HCT116 (cell line): ENCODE measurements at regions not wholly inside any gene's neighbourhood (a gene's known extent, or its start where the extent isn't known, plus 50 kb on each side); places are given as distances from the start of the nearest gene placed in this dataset.

Source experiments
- ATAC-seq: fragments of 200-7000 bp; cut with Tn5 transposase; 2 replicates; pipeline ENCODE4 v1.9.1; 2020; ENCODE audit warnings: mild to moderate bottlenecking, moderate library complexity
- BruUV-seq: library from RNA; stranded (reverse); fragments of 400-500 nt; replicated peaks from 2 replicates; lab custom pipeline; 2021; lab: Mats Ljungman, UMichigan
- CTCF ChIA-PET: fragments of 300-600 bp; sonication (Branson Sonifier 250); formaldehyde crosslinking; loops from one replicate; lab custom pipeline; 2021; ENCODE audit warnings: antibody characterized with exemption; lab: Charles Lee
- POLR2A ChIA-PET: fragments of 300-600, 350-600 bp; sonication (Branson Sonifier 250); formaldehyde crosslinking; loops from one replicate; lab custom pipeline; 2021; ENCODE audit warnings: antibody characterized with exemption; lab: Charles Lee
- RAD21 ChIA-PET, 2 experiments: fragments of 300-600 bp; sonication (Branson Sonifier 250); formaldehyde crosslinking; loops; one replicate each; lab custom pipeline; 2023; ENCODE audit warnings: low total read pairs in 2 of 2; ENCODE audit not compliant: uncharacterized antibody in 2 of 2, unreplicated experiment in 2 of 2, low non-redundant PET in 1 of 2; lab: Charles Lee
- DNase-seq: peaks from one replicate; pipeline ENCODE4 v3.0.0-alpha.2; 2010; ENCODE audit warnings: low read depth, low spot score
- H2AFZ ChIP-seq: fragments of 200-600 bp; shearing (Covaris generic), sonication (generic); 2 replicates; pipeline ENCODE4 v1.6.1; 2017; ENCODE audit warnings: low read depth, mixed run types, mixed read lengths, antibody characterized with exemption, low read length; ENCODE audit not compliant: poor library complexity, severe bottlenecking
- H3K27ac ChIP-seq: 2 replicates; pipeline ENCODE4 v1.5.1; 2012; ENCODE audit warnings: low read depth, low read length
- H3K27me3 ChIP-seq: fragments of 200-600 bp; sonication (generic); 2 replicates; pipeline ENCODE4 v1.6.1; 2016; ENCODE audit warnings: mixed run types, low read length, mixed read lengths; ENCODE audit not compliant: insufficient read depth
- H3K36me3 ChIP-seq, 2 experiments: fragments of 200-500 bp in 1 of 2; fragments of 200-600 bp in 1 of 2; sonication (Bioruptor generic) in 1 of 2; sonication (generic) in 1 of 2; 2 replicates each; pipeline versions ENCODE4 v1.5.1 to v1.6.1; 2014 to 2016; ENCODE audit warnings: low read length in 2 of 2, inconsistent platforms in 1 of 2, mixed read lengths in 1 of 2, mixed run types in 1 of 2; ENCODE audit not compliant: insufficient read depth in 2 of 2, control insufficient read depth in 1 of 2
- H3K4me1 ChIP-seq, 2 experiments: fragments of 200-600 bp in 1 of 2; sonication (generic) in 1 of 2; 2 replicates each; pipeline versions ENCODE4 v1.5.1 to v1.6.1; 2012 to 2017; ENCODE audit warnings: low read length in 2 of 2, inconsistent platforms in 1 of 2, mild to moderate bottlenecking in 1 of 2, mixed read lengths in 1 of 2, mixed run types in 1 of 2, moderate library complexity in 1 of 2; ENCODE audit not compliant: insufficient read depth in 2 of 2, control insufficient read depth in 1 of 2
- H3K4me2 ChIP-seq: fragments of 200-600 bp; sonication (generic); 2 replicates; pipeline ENCODE4 v1.6.1; 2017; ENCODE audit warnings: mixed run types, low read length, mixed read lengths
- H3K4me3 ChIP-seq, 2 experiments: fragments of 200-600 bp in 1 of 2; sonication (generic) in 1 of 2; replicated peaks in 1 of 2; 2 replicates each; pipeline ENCODE4 v1.5.1; 2011 to 2016; ENCODE audit warnings: low read length in 2 of 2, control low read depth in 1 of 2, low read depth in 1 of 2, mild to moderate bottlenecking in 1 of 2, mixed read lengths in 1 of 2, mixed run types in 1 of 2
- H3K79me2 ChIP-seq: fragments of 200-600 bp; sonication (generic); 2 replicates; pipeline ENCODE4 v1.6.1; 2017; ENCODE audit warnings: mild to moderate bottlenecking, mixed run types, low read length, moderate library complexity, mixed read lengths; ENCODE audit not compliant: insufficient read depth
- H3K9ac ChIP-seq: fragments of 200-600 bp; sonication (generic); 2 replicates; pipeline ENCODE4 v1.6.1; 2016; ENCODE audit warnings: low read length, mixed read lengths
- H3K9me2 ChIP-seq: fragments of 200-600 bp; sonication (generic), shearing (Covaris generic); 2 replicates; pipeline ENCODE4 v1.6.1; 2017; ENCODE audit warnings: mixed run types, mild to moderate bottlenecking, moderate library complexity; ENCODE audit not compliant: insufficient read depth
- H3K9me3 ChIP-seq, 2 experiments: fragments of 200-500 bp in 1 of 2; fragments of 200-600 bp in 1 of 2; sonication (Bioruptor generic) in 1 of 2; sonication (generic) in 1 of 2; 2 replicates each; pipeline ENCODE4 v1.6.1; 2014 to 2017; ENCODE audit warnings: low read length in 2 of 2, mixed read lengths in 2 of 2, inconsistent platforms in 1 of 2, low read depth in 1 of 2, mild to moderate bottlenecking in 1 of 2, mixed run types in 1 of 2, moderate library complexity in 1 of 2; ENCODE audit not compliant: control insufficient read depth in 1 of 2, insufficient read depth in 1 of 2
- H4K20me1 ChIP-seq: fragments of 200-600 bp; sonication (generic), shearing (Covaris generic); 2 replicates; pipeline ENCODE4 v1.6.1; 2017; ENCODE audit warnings: mixed run types, mild to moderate bottlenecking, moderate library complexity; ENCODE audit not compliant: insufficient read depth
- ATF3 ChIP-seq: IDR thresholded peaks from 2 replicates; pipeline ENCODE4 v1.6.1; 2012
- CBX3 ChIP-seq: IDR thresholded peaks from 2 replicates; pipeline ENCODE4 v1.6.1; 2012; ENCODE audit warnings: low read depth
- EGR1 ChIP-seq: IDR thresholded peaks from 2 replicates; pipeline ENCODE4 v1.6.1; 2012; ENCODE audit warnings: low read depth
- ELF1 ChIP-seq: IDR thresholded peaks from 2 replicates; pipeline ENCODE4 v1.6.1; 2012; ENCODE audit warnings: low read depth, borderline replicate concordance
- EZH2 ChIP-seq: fragments of 200-600 bp; sonication (generic); IDR thresholded peaks from 2 replicates; pipeline ENCODE4 v1.6.1; 2017; ENCODE audit warnings: antibody characterized with exemption, mixed run types
- POLR2A ChIP-seq: IDR thresholded peaks from 2 replicates; pipeline ENCODE4 v1.7.0; 2011; ENCODE audit warnings: borderline replicate concordance; ENCODE audit not compliant: insufficient read depth, insufficient read length; ENCODE audit errors: extremely low read depth
- RAD21 ChIP-seq: IDR thresholded peaks from 2 replicates; pipeline ENCODE4 v1.6.1; 2012; ENCODE audit warnings: low read depth, mild to moderate bottlenecking
- REST ChIP-seq: IDR thresholded peaks from 2 replicates; pipeline ENCODE4 v1.6.1; 2012; ENCODE audit warnings: low read depth
- SIN3A ChIP-seq: IDR thresholded peaks from 2 replicates; pipeline ENCODE4 v1.6.1; 2012; ENCODE audit warnings: low read depth
- SRF ChIP-seq: IDR thresholded peaks from 2 replicates; pipeline ENCODE4 v1.6.1; 2012; ENCODE audit warnings: low read depth
- TCF7L2 ChIP-seq: IDR thresholded peaks from 2 replicates; pipeline ENCODE4 v1.7.0; 2011; ENCODE audit warnings: borderline replicate concordance, inconsistent platforms; ENCODE audit not compliant: insufficient read depth, insufficient read length; ENCODE audit errors: extremely low read depth
- YY1 ChIP-seq: IDR thresholded peaks from 2 replicates; pipeline ENCODE4 v1.6.1; 2011; ENCODE audit warnings: low read length, low read depth, moderate library complexity, mild to moderate bottlenecking; ENCODE audit not compliant: insufficient replicate concordance; ENCODE audit errors: extremely low read depth
- ZNF274 ChIP-seq: fragments of 200-500 bp; sonication (Bioruptor generic); IDR thresholded peaks from 2 replicates; pipeline ENCODE4 v1.6.1; 2014; ENCODE audit warnings: mild to moderate bottlenecking, low read depth, low read length, inconsistent platforms
- intact Hi-C: fragments of 100-400 bp; cut with micrococcal nuclease; formaldehyde crosslinking; loops from 2 replicates; pipeline ENCODE4 v1.10.0; 2022
- TF ChIP-seq, protein P1 (sequence below): IDR thresholded peaks from 2 replicates; pipeline ENCODE4 v1.6.1; 2011; ENCODE audit warnings: mild to moderate bottlenecking, low read length, moderate library complexity; ENCODE audit not compliant: insufficient replicate concordance; ENCODE audit errors: extremely low read depth
- TF ChIP-seq, protein P2 (sequence below): IDR thresholded peaks from 2 replicates; pipeline ENCODE4 v1.6.1; 2012

DNA sequence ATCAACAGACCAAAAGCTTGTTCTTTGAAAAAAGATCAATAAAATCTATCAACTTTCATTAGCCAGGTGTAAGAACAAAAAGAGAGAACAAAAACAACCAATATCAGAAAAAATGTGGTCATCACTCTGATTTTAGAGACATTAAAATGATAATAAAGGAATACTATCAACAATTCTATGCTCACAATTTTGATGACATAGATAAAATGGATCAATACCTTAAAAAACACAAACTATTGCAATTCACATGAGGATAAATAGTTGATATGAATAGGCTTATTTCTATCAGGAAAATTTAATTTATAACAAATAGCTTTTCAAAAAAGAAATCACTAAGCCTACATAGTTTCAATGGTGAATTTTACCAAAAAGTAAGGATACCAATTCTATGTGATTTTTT, 809.4 kb upstream of the EYS start:
- H3K4me2 ChIP-seq = no peak overlapping the region
- no peak overlapping the region for H2AFZ ChIP-seq
- H3K79me2 ChIP-seq = no peaks in the 10 kb centered on the region
- CTCF ChIA-PET = no interaction called here
- H3K9ac ChIP-seq = no peak overlapping the region
- H3K27ac ChIP-seq = no peak overlapping the region
- H3K4me3 ChIP-seq = no peak overlapping the region
- H3K36me3 ChIP-seq = no peaks in the 10 kb centered on the region
- BruUV-seq = no TSS peak
- 0 out of 4 replicates have a peak, but pooled peaks cover 0 to 3% of the 10 kb centered on the region in 2 experiments for H3K9me3 ChIP-seq
- H3K27me3 ChIP-seq = no peaks in the 10 kb centered on the region
- DNase-seq = no peak
- TF ChIP-seq RAD21 (no peak), CBX3 (no peak), EGR1 (no peak)
- TF ChIP-seq, protein P1, sequence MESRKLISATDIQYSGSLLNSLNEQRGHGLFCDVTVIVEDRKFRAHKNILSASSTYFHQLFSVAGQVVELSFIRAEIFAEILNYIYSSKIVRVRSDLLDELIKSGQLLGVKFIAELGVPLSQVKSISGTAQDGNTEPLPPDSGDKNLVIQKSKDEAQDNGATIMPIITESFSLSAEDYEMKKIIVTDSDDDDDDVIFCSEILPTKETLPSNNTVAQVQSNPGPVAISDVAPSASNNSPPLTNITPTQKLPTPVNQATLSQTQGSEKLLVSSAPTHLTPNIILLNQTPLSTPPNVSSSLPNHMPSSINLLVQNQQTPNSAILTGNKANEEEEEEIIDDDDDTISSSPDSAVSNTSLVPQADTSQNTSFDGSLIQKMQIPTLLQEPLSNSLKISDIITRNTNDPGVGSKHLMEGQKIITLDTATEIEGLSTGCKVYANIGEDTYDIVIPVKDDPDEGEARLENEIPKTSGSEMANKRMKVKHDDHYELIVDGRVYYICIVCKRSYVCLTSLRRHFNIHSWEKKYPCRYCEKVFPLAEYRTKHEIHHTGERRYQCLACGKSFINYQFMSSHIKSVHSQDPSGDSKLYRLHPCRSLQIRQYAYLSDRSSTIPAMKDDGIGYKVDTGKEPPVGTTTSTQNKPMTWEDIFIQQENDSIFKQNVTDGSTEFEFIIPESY = no peak
- TF ChIP-seq, all 23 proteins: peak for 0
- POLR2A ChIA-PET = no interaction called here
- ATAC-seq = no peak
- RAD21 ChIA-PET = no interaction called here
- Histone ChIP-seq H3K9me2 (no peaks in the 10 kb centered on the region), H4K20me1 (no peaks in the 10 kb centered on the region), H3K4me1 (no peaks in the 10 kb centered on the region)
- intact Hi-C loops = no loop called here

- H3K9me3 ChIP-seq = peaks cover 3 to 16% of the 10 kb centered on the region in 2 experiments; a peak in 2 of 4 replicates
- POLR2A ChIA-PET = no interaction called here
- no peak overlapping the region for H3K9ac ChIP-seq
- H2AFZ ChIP-seq = no peak overlapping the region
- H3K27ac ChIP-seq = no peak overlapping the region
- H3K79me2 ChIP-seq = no peaks in the 10 kb centered on the region
- DNase-seq (no peak), ATAC-seq (no peak)
- H3K9me2 ChIP-seq = no peaks in the 10 kb centered on the region
- intact Hi-C loops = no loop called here
- no peaks in the 10 kb centered on the region for H3K36me3 ChIP-seq
- CTCF ChIA-PET = no interaction called here
- H4K20me1 ChIP-seq = no peaks in the 10 kb centered on the region
- no peaks in the 10 kb centered on the region for H3K4me1 ChIP-seq
- no peaks in the 10 kb centered on the region for H3K27me3 ChIP-seq
- BruUV-seq = no TSS peak
- H3K4me2 ChIP-seq = no peak overlapping the region
- H3K4me3 ChIP-seq = no peak overlapping the region
- RAD21 ChIA-PET = no interaction called here
- TF ChIP-seq POLR2A (no peak), ZNF274 (no peak), SIN3A (no peak), SRF (no peak), EGR1 (no peak), REST (no peak), ATF3 (no peak), ELF1 (no peak), EZH2 (no peak), YY1 (no peak), TCF7L2 (no peak)
- TF ChIP-seq, protein P2, sequence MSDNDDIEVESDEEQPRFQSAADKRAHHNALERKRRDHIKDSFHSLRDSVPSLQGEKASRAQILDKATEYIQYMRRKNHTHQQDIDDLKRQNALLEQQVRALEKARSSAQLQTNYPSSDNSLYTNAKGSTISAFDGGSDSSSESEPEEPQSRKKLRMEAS = no peak
Observed at GRCh38 chr6:66508433-66508832, 801.4 kb upstream of the EYS start.
